NT2/D1 (cell line): ENCODE measurements at regions not wholly inside any gene's neighbourhood (a gene's known extent, or its start where the extent isn't known, plus 50 kb on each side); places are given as distances from the start of the nearest gene placed in this dataset.
A peak's percentile ranks its signal among the peaks of the same experiment; 100 is the strongest.

ENCODE experiments used
- DNase-seq: peaks from one replicate; pipeline ENCODE4 v3.0.0-alpha.2; 2011; ENCODE audit warnings: low read depth, low spot score
- H3K27me3 ChIP-seq: 2 replicates; pipeline ENCODE4 v1.6.0; 2011; ENCODE audit warnings: mild to moderate bottlenecking; ENCODE audit not compliant: insufficient read length, insufficient read depth
- H3K36me3 ChIP-seq: 2 replicates; pipeline ENCODE4 v1.6.1; 2011; ENCODE audit warnings: mild to moderate bottlenecking, low read length, mixed read lengths; ENCODE audit not compliant: insufficient read depth, insufficient read length
- H3K4me1 ChIP-seq: 2 replicates; pipeline ENCODE4 v1.5.1; 2011; ENCODE audit not compliant: insufficient read depth, insufficient read length
- H3K4me3 ChIP-seq: 2 replicates; pipeline ENCODE4 v1.5.1; 2011; ENCODE audit warnings: low read depth; ENCODE audit not compliant: insufficient read length
- H3K9ac ChIP-seq: 2 replicates; pipeline ENCODE4 v1.6.0; 2011; ENCODE audit warnings: low read depth; ENCODE audit not compliant: insufficient read length
- H3K9me3 ChIP-seq: 2 replicates; pipeline ENCODE4 v1.5.1; 2011; ENCODE audit warnings: mild to moderate bottlenecking, low read length; ENCODE audit not compliant: insufficient read depth
- SUZ12 ChIP-seq: IDR thresholded peaks from 2 replicates; pipeline ENCODE4 v1.6.1; 2011; ENCODE audit not compliant: insufficient read length, insufficient read depth; ENCODE audit errors: extremely low read depth
- YY1 ChIP-seq: IDR thresholded peaks from 2 replicates; pipeline ENCODE4 v1.6.1; 2011; ENCODE audit not compliant: insufficient read length, insufficient read depth
- ZNF274 ChIP-seq: IDR thresholded peaks from 2 replicates; pipeline ENCODE4 v1.6.1; 2011; ENCODE audit warnings: mild to moderate bottlenecking, low read depth, low read length

- H3K4me1 ChIP-seq, result no peaks in the 10 kb centered on the region
- H3K9ac ChIP-seq, result no peak overlapping the region
- TF ChIP-seq SUZ12 (no peak), YY1 (no peak), ZNF274 (no peak)
- DNase-seq, result no peak
- H3K36me3 ChIP-seq, result no peaks in the 10 kb centered on the region
- H3K9me3 ChIP-seq, result no peaks in the 10 kb centered on the region
- no peaks in the 10 kb centered on the region for H3K27me3 ChIP-seq
- no peak overlapping the region for H3K4me3 ChIP-seq
These were observed 71.4 kb upstream of the IRX6 start for GRCh38 chr16:55252577-55252976.

- TF ChIP-seq YY1 (no peak), SUZ12 (no peak), ZNF274 (no peak)
- no peaks in the 10 kb centered on the region for H3K36me3 ChIP-seq
- no peak overlapping the region for H3K4me3 ChIP-seq
- H3K9me3 ChIP-seq, result no peaks in the 10 kb centered on the region
- no peaks in the 10 kb centered on the region for H3K4me1 ChIP-seq
- DNase-seq, result no peak
- no peak overlapping the region for H3K9ac ChIP-seq
- no peaks in the 10 kb centered on the region for H3K27me3 ChIP-seq
These were observed 70.0 kb upstream of the IRX6 start for GRCh38 chr16:55253987-55254386.

GRCh38 chr16:55255733-55256282 is 68.2 kb upstream of the IRX6 start:
- Histone ChIP-seq H3K36me3 (no peaks in the 10 kb centered on the region), H3K4me3 (no peak overlapping the region), H3K9me3 (no peaks in the 10 kb centered on the region), H3K4me1 (no peaks in the 10 kb centered on the region), H3K9ac (no peak overlapping the region), H3K27me3 (no peaks in the 10 kb centered on the region)
- no peak for DNase-seq
- TF ChIP-seq SUZ12 (no peak), YY1 (no peak), ZNF274 (no peak)

- H3K4me1 ChIP-seq, result no peaks in the 10 kb centered on the region
- H3K9me3 ChIP-seq, result no peaks in the 10 kb centered on the region
- H3K27me3 ChIP-seq, result no peaks in the 10 kb centered on the region
- no peaks in the 10 kb centered on the region for H3K36me3 ChIP-seq
- TF ChIP-seq SUZ12, result no peak
- TF ChIP-seq ZNF274, result no peak
- no peak for TF ChIP-seq YY1
- no peak overlapping the region for H3K4me3 ChIP-seq
- DNase-seq, result no peak
- no peak overlapping the region for H3K9ac ChIP-seq
These were observed 67.5 kb upstream of the IRX6 start for GRCh38 chr16:55256412-55257016.

GRCh38 chr16:55257966-55258613 is 65.9 kb upstream of the IRX6 start:
- H3K9me3 ChIP-seq, result no peaks in the 10 kb centered on the region
- no peaks in the 10 kb centered on the region for H3K36me3 ChIP-seq
- TF ChIP-seq ZNF274 (no peak), SUZ12 (no peak), YY1 (no peak)
- peak; percentile 33 for DNase-seq
- H3K9ac ChIP-seq, result no peak overlapping the region
- H3K4me1 ChIP-seq, result no peaks in the 10 kb centered on the region
- no peaks in the 10 kb centered on the region for H3K27me3 ChIP-seq
- H3K4me3 ChIP-seq, result no peak overlapping the region

- DNase-seq, result no peak
- Histone ChIP-seq H3K9ac (no peak overlapping the region), H3K36me3 (no peaks in the 10 kb centered on the region), H3K4me3 (no peak overlapping the region), H3K9me3 (no peaks in the 10 kb centered on the region), H3K27me3 (no peaks in the 10 kb centered on the region), H3K4me1 (no peaks in the 10 kb centered on the region)
- TF ChIP-seq SUZ12, result no peak
- TF ChIP-seq ZNF274, result no peak
- no peak for TF ChIP-seq YY1
These were observed 62.7 kb upstream of the IRX6 start for GRCh38 chr16:55261301-55261700.
